HCT116 (cell line): ENCODE measurements at regions not wholly inside any gene's neighbourhood (a gene's known extent, or its start where the extent isn't known, plus 50 kb on each side); places are given as distances from the start of the nearest gene placed in this dataset.

Source experiments
- ATAC-seq: fragments of 200-7000 bp; cut with Tn5 transposase; 2 replicates; pipeline ENCODE4 v1.9.1; 2020; ENCODE audit warnings: mild to moderate bottlenecking, moderate library complexity
- BruUV-seq: library from RNA; stranded (reverse); fragments of 400-500 nt; replicated peaks from 2 replicates; lab custom pipeline; 2021; lab: Mats Ljungman, UMichigan
- CTCF ChIA-PET: fragments of 300-600 bp; sonication (Branson Sonifier 250); formaldehyde crosslinking; loops from one replicate; lab custom pipeline; 2021; ENCODE audit warnings: antibody characterized with exemption; lab: Charles Lee
- POLR2A ChIA-PET: fragments of 300-600, 350-600 bp; sonication (Branson Sonifier 250); formaldehyde crosslinking; loops from one replicate; lab custom pipeline; 2021; ENCODE audit warnings: antibody characterized with exemption; lab: Charles Lee
- RAD21 ChIA-PET, 2 experiments: fragments of 300-600 bp; sonication (Branson Sonifier 250); formaldehyde crosslinking; loops; one replicate each; lab custom pipeline; 2023; ENCODE audit warnings: low total read pairs in 2 of 2; ENCODE audit not compliant: uncharacterized antibody in 2 of 2, unreplicated experiment in 2 of 2, low non-redundant PET in 1 of 2; lab: Charles Lee
- DNase-seq: peaks from one replicate; pipeline ENCODE4 v3.0.0-alpha.2; 2010; ENCODE audit warnings: low read depth, low spot score
- H2AFZ ChIP-seq: fragments of 200-600 bp; shearing (Covaris generic), sonication (generic); 2 replicates; pipeline ENCODE4 v1.6.1; 2017; ENCODE audit warnings: low read depth, mixed run types, mixed read lengths, antibody characterized with exemption, low read length; ENCODE audit not compliant: poor library complexity, severe bottlenecking
- H3K27ac ChIP-seq: 2 replicates; pipeline ENCODE4 v1.5.1; 2012; ENCODE audit warnings: low read depth, low read length
- H3K27me3 ChIP-seq: fragments of 200-600 bp; sonication (generic); 2 replicates; pipeline ENCODE4 v1.6.1; 2016; ENCODE audit warnings: mixed run types, low read length, mixed read lengths; ENCODE audit not compliant: insufficient read depth
- H3K36me3 ChIP-seq, 2 experiments: fragments of 200-500 bp in 1 of 2; fragments of 200-600 bp in 1 of 2; sonication (Bioruptor generic) in 1 of 2; sonication (generic) in 1 of 2; 2 replicates each; pipeline versions ENCODE4 v1.5.1 to v1.6.1; 2014 to 2016; ENCODE audit warnings: low read length in 2 of 2, inconsistent platforms in 1 of 2, mixed read lengths in 1 of 2, mixed run types in 1 of 2; ENCODE audit not compliant: insufficient read depth in 2 of 2, control insufficient read depth in 1 of 2
- H3K4me1 ChIP-seq, 2 experiments: fragments of 200-600 bp in 1 of 2; sonication (generic) in 1 of 2; 2 replicates each; pipeline versions ENCODE4 v1.5.1 to v1.6.1; 2012 to 2017; ENCODE audit warnings: low read length in 2 of 2, inconsistent platforms in 1 of 2, mild to moderate bottlenecking in 1 of 2, mixed read lengths in 1 of 2, mixed run types in 1 of 2, moderate library complexity in 1 of 2; ENCODE audit not compliant: insufficient read depth in 2 of 2, control insufficient read depth in 1 of 2
- H3K4me2 ChIP-seq: fragments of 200-600 bp; sonication (generic); 2 replicates; pipeline ENCODE4 v1.6.1; 2017; ENCODE audit warnings: mixed run types, low read length, mixed read lengths
- H3K4me3 ChIP-seq, 2 experiments: fragments of 200-600 bp in 1 of 2; sonication (generic) in 1 of 2; replicated peaks in 1 of 2; 2 replicates each; pipeline ENCODE4 v1.5.1; 2011 to 2016; ENCODE audit warnings: low read length in 2 of 2, control low read depth in 1 of 2, low read depth in 1 of 2, mild to moderate bottlenecking in 1 of 2, mixed read lengths in 1 of 2, mixed run types in 1 of 2
- H3K79me2 ChIP-seq: fragments of 200-600 bp; sonication (generic); 2 replicates; pipeline ENCODE4 v1.6.1; 2017; ENCODE audit warnings: mild to moderate bottlenecking, mixed run types, low read length, moderate library complexity, mixed read lengths; ENCODE audit not compliant: insufficient read depth
- H3K9ac ChIP-seq: fragments of 200-600 bp; sonication (generic); 2 replicates; pipeline ENCODE4 v1.6.1; 2016; ENCODE audit warnings: low read length, mixed read lengths
- H3K9me2 ChIP-seq: fragments of 200-600 bp; sonication (generic), shearing (Covaris generic); 2 replicates; pipeline ENCODE4 v1.6.1; 2017; ENCODE audit warnings: mixed run types, mild to moderate bottlenecking, moderate library complexity; ENCODE audit not compliant: insufficient read depth
- H3K9me3 ChIP-seq, 2 experiments: fragments of 200-500 bp in 1 of 2; fragments of 200-600 bp in 1 of 2; sonication (Bioruptor generic) in 1 of 2; sonication (generic) in 1 of 2; 2 replicates each; pipeline ENCODE4 v1.6.1; 2014 to 2017; ENCODE audit warnings: low read length in 2 of 2, mixed read lengths in 2 of 2, inconsistent platforms in 1 of 2, low read depth in 1 of 2, mild to moderate bottlenecking in 1 of 2, mixed run types in 1 of 2, moderate library complexity in 1 of 2; ENCODE audit not compliant: control insufficient read depth in 1 of 2, insufficient read depth in 1 of 2
- H4K20me1 ChIP-seq: fragments of 200-600 bp; sonication (generic), shearing (Covaris generic); 2 replicates; pipeline ENCODE4 v1.6.1; 2017; ENCODE audit warnings: mixed run types, mild to moderate bottlenecking, moderate library complexity; ENCODE audit not compliant: insufficient read depth
- CBX3 ChIP-seq: IDR thresholded peaks from 2 replicates; pipeline ENCODE4 v1.6.1; 2012; ENCODE audit warnings: low read depth
- CEBPB ChIP-seq: IDR thresholded peaks from 2 replicates; pipeline ENCODE4 v1.6.1; 2012; ENCODE audit warnings: low read depth
- CTCF ChIP-seq, 3 experiments: fragments of 200-600 bp in 1 of 3; sonication (generic) in 1 of 3; IDR thresholded peaks in 2 of 3; conservative IDR thresholded peaks in 1 of 3; 2 replicates each; pipeline ENCODE4 v1.5.1; 2012 to 2017; ENCODE audit warnings: low read depth in 2 of 3, low read length in 2 of 3, antibody characterized with exemption in 1 of 3, borderline replicate concordance in 1 of 3, control low read depth in 1 of 3, mild to moderate bottlenecking in 1 of 3, mixed read lengths in 1 of 3, mixed run types in 1 of 3, moderate library complexity in 1 of 3; ENCODE audit not compliant: insufficient read depth in 1 of 3
- EGR1 ChIP-seq: IDR thresholded peaks from 2 replicates; pipeline ENCODE4 v1.6.1; 2012; ENCODE audit warnings: low read depth
- EZH2phosphoT487 ChIP-seq: fragments of 200-600 bp; IDR thresholded peaks from 2 replicates; pipeline ENCODE4 v1.6.1; 2018; ENCODE audit warnings: antibody characterized with exemption, borderline replicate concordance
- FOSL1 ChIP-seq: IDR thresholded peaks from 2 replicates; pipeline ENCODE4 v1.6.1; 2012; ENCODE audit warnings: low read depth
- JUND ChIP-seq: IDR thresholded peaks from 2 replicates; pipeline ENCODE4 v1.6.1; 2012
- POLR2A ChIP-seq: IDR thresholded peaks from 2 replicates; pipeline ENCODE4 v1.7.0; 2011; ENCODE audit warnings: borderline replicate concordance; ENCODE audit not compliant: insufficient read depth, insufficient read length; ENCODE audit errors: extremely low read depth
- POLR2AphosphoS5 ChIP-seq: IDR thresholded peaks from 2 replicates; pipeline ENCODE4 v1.6.1; 2011; ENCODE audit warnings: mild to moderate bottlenecking, low read depth, low read length, moderate library complexity
- RAD21 ChIP-seq: IDR thresholded peaks from 2 replicates; pipeline ENCODE4 v1.6.1; 2012; ENCODE audit warnings: low read depth, mild to moderate bottlenecking
- SIN3A ChIP-seq: IDR thresholded peaks from 2 replicates; pipeline ENCODE4 v1.6.1; 2012; ENCODE audit warnings: low read depth
- SP1 ChIP-seq: IDR thresholded peaks from 2 replicates; pipeline ENCODE4 v1.6.1; 2012; ENCODE audit warnings: low read depth
- SRF ChIP-seq: IDR thresholded peaks from 2 replicates; pipeline ENCODE4 v1.6.1; 2012; ENCODE audit warnings: low read depth
- YY1 ChIP-seq: IDR thresholded peaks from 2 replicates; pipeline ENCODE4 v1.6.1; 2011; ENCODE audit warnings: low read length, low read depth, moderate library complexity, mild to moderate bottlenecking; ENCODE audit not compliant: insufficient replicate concordance; ENCODE audit errors: extremely low read depth
- ZBTB33 ChIP-seq: IDR thresholded peaks from 2 replicates; pipeline ENCODE4 v1.6.1; 2011; ENCODE audit warnings: mild to moderate bottlenecking, low read length, moderate library complexity; ENCODE audit not compliant: insufficient replicate concordance; ENCODE audit errors: extremely low read depth
- intact Hi-C: fragments of 100-400 bp; cut with micrococcal nuclease; formaldehyde crosslinking; loops from 2 replicates; pipeline ENCODE4 v1.10.0; 2022
- TF ChIP-seq, protein P1 (sequence below): IDR thresholded peaks from 2 replicates; pipeline ENCODE4 v1.6.1; 2012; ENCODE audit warnings: low read depth
- TF ChIP-seq, protein P2 (sequence below): IDR thresholded peaks from 2 replicates; pipeline ENCODE4 v1.6.1; 2012

GRCh38 chr10:45095286-45095685 lies 94.6 kb downstream of the ZNF22 start:
- Histone ChIP-seq H2AFZ (no peak overlapping the region), H3K9me3 (no peaks in the 10 kb centered on the region), H3K79me2 (no peaks in the 10 kb centered on the region), H4K20me1 (no peaks in the 10 kb centered on the region), H3K9me2 (no peaks in the 10 kb centered on the region), H3K27me3 (peaks cover 29% of the 10 kb centered on the region), H3K9ac (no peak overlapping the region), H3K27ac (no peak overlapping the region), H3K4me3 (no peak overlapping the region), H3K4me2 (no peak overlapping the region), H3K36me3 (no peaks in the 10 kb centered on the region), H3K4me1 (no peaks in the 10 kb centered on the region)
- RAD21 ChIA-PET = no interaction called here
- no TSS peak for BruUV-seq
- no peak for ATAC-seq
- POLR2A ChIA-PET = no interaction called here
- DNase-seq = no peak
- CTCF ChIA-PET = no interaction called here
- intact Hi-C loops = no loop called here
- TF ChIP-seq SRF (no peak), JUND (no peak), ZBTB33 (no peak), EZH2phosphoT487 (no peak), FOSL1 (no peak), CTCF (IDR thresholded peaks at IDR 0.05 in 2 of 3, conservative IDR thresholded peaks at IDR 0.05 in 1 of 3; ENCODE audit: borderline replicate concordance in 1 of 3, insufficient read depth in 1 of 3, low read depth in 2 of 3, low read length in 2 of 3) (no peak), SIN3A (no peak), POLR2A (no peak), SP1 (no peak), POLR2AphosphoS5 (no peak), EGR1 (no peak), YY1 (no peak), CBX3 (no peak), CEBPB (no peak), RAD21 (no peak)
- TF ChIP-seq, protein P1, sequence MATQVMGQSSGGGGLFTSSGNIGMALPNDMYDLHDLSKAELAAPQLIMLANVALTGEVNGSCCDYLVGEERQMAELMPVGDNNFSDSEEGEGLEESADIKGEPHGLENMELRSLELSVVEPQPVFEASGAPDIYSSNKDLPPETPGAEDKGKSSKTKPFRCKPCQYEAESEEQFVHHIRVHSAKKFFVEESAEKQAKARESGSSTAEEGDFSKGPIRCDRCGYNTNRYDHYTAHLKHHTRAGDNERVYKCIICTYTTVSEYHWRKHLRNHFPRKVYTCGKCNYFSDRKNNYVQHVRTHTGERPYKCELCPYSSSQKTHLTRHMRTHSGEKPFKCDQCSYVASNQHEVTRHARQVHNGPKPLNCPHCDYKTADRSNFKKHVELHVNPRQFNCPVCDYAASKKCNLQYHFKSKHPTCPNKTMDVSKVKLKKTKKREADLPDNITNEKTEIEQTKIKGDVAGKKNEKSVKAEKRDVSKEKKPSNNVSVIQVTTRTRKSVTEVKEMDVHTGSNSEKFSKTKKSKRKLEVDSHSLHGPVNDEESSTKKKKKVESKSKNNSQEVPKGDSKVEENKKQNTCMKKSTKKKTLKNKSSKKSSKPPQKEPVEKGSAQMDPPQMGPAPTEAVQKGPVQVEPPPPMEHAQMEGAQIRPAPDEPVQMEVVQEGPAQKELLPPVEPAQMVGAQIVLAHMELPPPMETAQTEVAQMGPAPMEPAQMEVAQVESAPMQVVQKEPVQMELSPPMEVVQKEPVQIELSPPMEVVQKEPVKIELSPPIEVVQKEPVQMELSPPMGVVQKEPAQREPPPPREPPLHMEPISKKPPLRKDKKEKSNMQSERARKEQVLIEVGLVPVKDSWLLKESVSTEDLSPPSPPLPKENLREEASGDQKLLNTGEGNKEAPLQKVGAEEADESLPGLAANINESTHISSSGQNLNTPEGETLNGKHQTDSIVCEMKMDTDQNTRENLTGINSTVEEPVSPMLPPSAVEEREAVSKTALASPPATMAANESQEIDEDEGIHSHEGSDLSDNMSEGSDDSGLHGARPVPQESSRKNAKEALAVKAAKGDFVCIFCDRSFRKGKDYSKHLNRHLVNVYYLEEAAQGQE = no peak
- TF ChIP-seq, protein P2, sequence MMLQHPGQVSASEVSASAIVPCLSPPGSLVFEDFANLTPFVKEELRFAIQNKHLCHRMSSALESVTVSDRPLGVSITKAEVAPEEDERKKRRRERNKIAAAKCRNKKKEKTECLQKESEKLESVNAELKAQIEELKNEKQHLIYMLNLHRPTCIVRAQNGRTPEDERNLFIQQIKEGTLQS = no peak
